ENCODE measurements at regions not wholly inside any gene's neighbourhood (a gene's known extent, or its start where the extent isn't known, plus 50 kb on each side); places are given as distances from the start of the nearest gene placed in this dataset.
"Not testable (repeated sequence)": the region's sequence is repeated elsewhere in the genome, so short reads cannot be mapped to it uniquely, and the experiment has no call there.

DNA sequence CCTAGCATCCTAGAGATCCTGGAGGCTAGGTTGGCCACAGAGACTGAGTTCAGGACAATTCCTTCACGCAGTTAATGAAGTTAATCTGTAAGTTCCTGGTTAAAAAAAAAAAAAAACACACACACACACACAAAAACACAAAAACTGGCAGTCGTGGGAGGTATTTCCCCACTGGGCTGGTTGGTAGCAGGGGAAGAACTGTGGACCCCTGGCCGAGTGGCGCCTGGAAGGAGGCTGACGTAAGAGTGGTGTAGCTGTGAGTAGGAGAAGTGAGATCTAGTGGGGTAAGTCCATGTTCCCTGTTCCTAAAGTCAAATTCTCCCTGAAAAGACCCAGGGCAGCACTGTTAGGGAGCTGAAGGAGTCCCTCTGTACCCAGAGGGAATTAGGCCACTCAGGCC is 461.0 kb upstream of the ZNG1F start:
- not testable (repeated sequence) for TF ChIP-seq CTCF, POLR2A (IDR thresholded peaks at IDR 0.05)
